ENCODE measurements at regions not wholly inside any gene's neighbourhood (a gene's known extent, or its start where the extent isn't known, plus 50 kb on each side); places are given as distances from the start of the nearest gene placed in this dataset.

DNA sequence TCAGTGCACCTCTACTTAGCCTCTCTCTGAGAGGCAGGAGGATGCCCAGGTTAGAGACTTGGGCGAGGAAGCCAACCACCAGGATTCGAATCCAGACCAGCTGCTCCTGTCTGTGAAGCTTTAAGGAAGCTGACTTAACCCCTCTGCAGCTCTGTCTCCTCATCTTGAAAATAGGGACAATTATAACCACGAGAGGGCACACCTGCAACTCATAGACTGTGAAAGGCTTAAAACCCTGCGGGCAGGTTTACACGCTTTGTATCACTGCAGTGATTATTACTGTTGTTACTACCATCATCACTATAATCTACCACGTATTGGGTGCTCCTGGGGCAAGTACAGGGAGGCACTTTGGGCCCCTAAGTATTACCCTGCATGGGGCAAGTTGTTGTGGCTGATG is 379.8 kb downstream of the VRK1 start:
- TF ChIP-seq, protein P1, sequence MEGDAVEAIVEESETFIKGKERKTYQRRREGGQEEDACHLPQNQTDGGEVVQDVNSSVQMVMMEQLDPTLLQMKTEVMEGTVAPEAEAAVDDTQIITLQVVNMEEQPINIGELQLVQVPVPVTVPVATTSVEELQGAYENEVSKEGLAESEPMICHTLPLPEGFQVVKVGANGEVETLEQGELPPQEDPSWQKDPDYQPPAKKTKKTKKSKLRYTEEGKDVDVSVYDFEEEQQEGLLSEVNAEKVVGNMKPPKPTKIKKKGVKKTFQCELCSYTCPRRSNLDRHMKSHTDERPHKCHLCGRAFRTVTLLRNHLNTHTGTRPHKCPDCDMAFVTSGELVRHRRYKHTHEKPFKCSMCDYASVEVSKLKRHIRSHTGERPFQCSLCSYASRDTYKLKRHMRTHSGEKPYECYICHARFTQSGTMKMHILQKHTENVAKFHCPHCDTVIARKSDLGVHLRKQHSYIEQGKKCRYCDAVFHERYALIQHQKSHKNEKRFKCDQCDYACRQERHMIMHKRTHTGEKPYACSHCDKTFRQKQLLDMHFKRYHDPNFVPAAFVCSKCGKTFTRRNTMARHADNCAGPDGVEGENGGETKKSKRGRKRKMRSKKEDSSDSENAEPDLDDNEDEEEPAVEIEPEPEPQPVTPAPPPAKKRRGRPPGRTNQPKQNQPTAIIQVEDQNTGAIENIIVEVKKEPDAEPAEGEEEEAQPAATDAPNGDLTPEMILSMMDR (IDR thresholded peaks at IDR 0.05), result no peak
- no peak for TF ChIP-seq POLR2A (IDR thresholded peaks at IDR 0.05)
- TF ChIP-seq POLR2AphosphoS5 (IDR thresholded peaks at IDR 0.05), result no peak
